ENCODE measurements at regions not wholly inside any gene's neighbourhood (a gene's known extent, or its start where the extent isn't known, plus 50 kb on each side); places are given as distances from the start of the nearest gene placed in this dataset.

- Histone ChIP-seq H3K27ac (ENCODE audit: low read length) (no peak overlapping the region), H3K79me2 (ENCODE audit: low read length) (no peaks in the 10 kb centered on the region), H3K36me3 (replicated peaks; ENCODE audit: low read depth, low read length) (no peaks in the 10 kb centered on the region), H3K9ac (ENCODE audit: low read length) (no peak overlapping the region), H3K4me3 (ENCODE audit: low read length) (no peak overlapping the region), H3K4me1 (ENCODE audit: low read length) (no peaks in the 10 kb centered on the region), H4K20me1 (ENCODE audit: insufficient read depth, low read length) (no peaks in the 10 kb centered on the region), H3K27me3 (ENCODE audit: low read depth, low read length) (no peaks in the 10 kb centered on the region), H3K9me3 (ENCODE audit: insufficient read depth, low read length) (no peaks in the 10 kb centered on the region), H3K4me2 (ENCODE audit: low read length) (no peak overlapping the region), H2AFZ (ENCODE audit: low read depth, low read length) (no peak overlapping the region)
- no peak for TF ChIP-seq CTCF (IDR thresholded peaks at IDR 0.05; ENCODE audit: low read depth, low read length)
- TF ChIP-seq EZH2phosphoT487 (IDR thresholded peaks at IDR 0.05; ENCODE audit: low read depth), result no peak
Measured at GRCh38 chr16:6308176-6308575, 1024.5 kb upstream of the RBFOX1 start.

GRCh38 chr16:6300523-6300922 lies 1032.1 kb upstream of the RBFOX1 start:
- Histone ChIP-seq H3K79me2 (ENCODE audit: low read length) (no peaks in the 10 kb centered on the region), H3K9me3 (ENCODE audit: insufficient read depth, low read length) (no peaks in the 10 kb centered on the region), H2AFZ (ENCODE audit: low read depth, low read length) (no peak overlapping the region), H3K4me2 (ENCODE audit: low read length) (no peak overlapping the region), H3K27ac (ENCODE audit: low read length) (no peak overlapping the region), H4K20me1 (ENCODE audit: insufficient read depth, low read length) (no peaks in the 10 kb centered on the region), H3K9ac (ENCODE audit: low read length) (no peak overlapping the region), H3K4me1 (ENCODE audit: low read length) (no peaks in the 10 kb centered on the region), H3K4me3 (ENCODE audit: low read length) (no peak overlapping the region), H3K36me3 (replicated peaks; ENCODE audit: low read depth, low read length) (no peaks in the 10 kb centered on the region), H3K27me3 (ENCODE audit: low read depth, low read length) (no peaks in the 10 kb centered on the region)
- TF ChIP-seq CTCF (IDR thresholded peaks at IDR 0.05; ENCODE audit: low read depth, low read length) (no peak), EZH2phosphoT487 (IDR thresholded peaks at IDR 0.05; ENCODE audit: low read depth) (no peak)

- Histone ChIP-seq H3K79me2 (ENCODE audit: low read length) (no peaks in the 10 kb centered on the region), H3K27me3 (ENCODE audit: low read depth, low read length) (no peaks in the 10 kb centered on the region), H3K4me2 (ENCODE audit: low read length) (no peak overlapping the region), H3K9me3 (ENCODE audit: insufficient read depth, low read length) (no peaks in the 10 kb centered on the region), H3K27ac (ENCODE audit: low read length) (no peak overlapping the region), H2AFZ (ENCODE audit: low read depth, low read length) (no peak overlapping the region), H4K20me1 (ENCODE audit: insufficient read depth, low read length) (no peaks in the 10 kb centered on the region), H3K4me1 (ENCODE audit: low read length) (no peaks in the 10 kb centered on the region), H3K4me3 (ENCODE audit: low read length) (no peak overlapping the region), H3K9ac (ENCODE audit: low read length) (no peak overlapping the region), H3K36me3 (replicated peaks; ENCODE audit: low read depth, low read length) (no peaks in the 10 kb centered on the region)
- no peak for TF ChIP-seq CTCF (IDR thresholded peaks at IDR 0.05; ENCODE audit: low read depth, low read length)
- no peak for TF ChIP-seq EZH2phosphoT487 (IDR thresholded peaks at IDR 0.05; ENCODE audit: low read depth)
Measured at GRCh38 chr16:6297666-6298410, 1034.8 kb upstream of the RBFOX1 start.

GRCh38 chr16:6286176-6286575 lies 1046.5 kb upstream of the RBFOX1 start:
- no peaks in the 10 kb centered on the region for H3K36me3 ChIP-seq (replicated peaks; ENCODE audit: low read depth, low read length)
- no peak overlapping the region for H3K27ac ChIP-seq (ENCODE audit: low read length)
- no peak overlapping the region for H3K9ac ChIP-seq (ENCODE audit: low read length)
- H3K4me1 ChIP-seq (ENCODE audit: low read length), result no peaks in the 10 kb centered on the region
- TF ChIP-seq EZH2phosphoT487 (IDR thresholded peaks at IDR 0.05; ENCODE audit: low read depth), result no peak
- TF ChIP-seq CTCF (IDR thresholded peaks at IDR 0.05; ENCODE audit: low read depth, low read length), result no peak
- H2AFZ ChIP-seq (ENCODE audit: low read depth, low read length), result no peak overlapping the region
- no peak overlapping the region for H3K4me3 ChIP-seq (ENCODE audit: low read length)
- H3K4me2 ChIP-seq (ENCODE audit: low read length), result no peak overlapping the region
- no peaks in the 10 kb centered on the region for H3K9me3 ChIP-seq (ENCODE audit: insufficient read depth, low read length)
- H3K79me2 ChIP-seq (ENCODE audit: low read length), result no peaks in the 10 kb centered on the region
- no peaks in the 10 kb centered on the region for H4K20me1 ChIP-seq (ENCODE audit: insufficient read depth, low read length)
- no peaks in the 10 kb centered on the region for H3K27me3 ChIP-seq (ENCODE audit: low read depth, low read length)
